ENCODE measurements at regions not wholly inside any gene's neighbourhood (a gene's known extent, or its start where the extent isn't known, plus 50 kb on each side); places are given as distances from the start of the nearest gene placed in this dataset.

DNA sequence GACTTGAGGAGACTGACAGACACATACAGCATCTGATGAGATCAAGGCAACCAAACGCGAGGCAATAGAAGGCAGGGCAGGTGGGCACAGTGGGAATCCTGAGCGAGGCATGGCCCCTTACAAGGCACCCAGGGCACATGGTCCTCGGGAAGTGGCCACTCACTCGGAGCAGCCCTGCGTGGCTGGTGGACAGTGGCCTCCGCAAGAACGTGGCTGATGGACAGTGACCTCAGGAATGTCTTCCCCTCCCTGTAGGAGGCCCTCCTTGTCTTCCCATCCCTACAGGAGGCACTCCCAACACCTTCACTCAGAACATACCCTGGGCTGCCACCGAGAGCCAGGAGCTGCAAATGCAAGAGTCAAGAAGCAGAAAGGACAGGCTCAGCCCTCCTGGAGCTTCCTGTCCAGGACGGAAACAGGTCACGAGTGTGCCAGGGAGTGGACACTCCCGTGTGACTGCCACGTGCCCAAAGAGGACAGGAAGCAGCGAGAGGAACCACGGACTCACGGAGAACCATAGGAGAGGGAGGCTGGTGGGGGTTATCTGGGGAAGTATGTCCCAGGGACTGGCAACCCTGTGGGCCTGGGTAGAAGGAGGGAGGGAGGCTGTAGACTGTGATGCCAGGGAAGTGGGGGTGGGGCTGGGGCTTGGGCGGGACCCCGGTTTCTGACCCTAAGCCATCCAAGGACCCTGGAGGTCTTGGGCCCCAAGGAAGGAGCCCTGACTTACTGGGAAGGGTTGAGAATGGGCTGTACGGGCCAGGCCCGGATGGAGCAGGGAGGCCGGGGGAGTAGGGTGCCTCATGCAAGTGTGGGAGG is 321.9 kb upstream of the IRX4 start:
- H3K9me3 ChIP-seq: no peaks in the 10 kb centered on the region
- DNase-seq (ENCODE audit: low spot score): peak; percentile 44
- no peak overlapping the region for H3K4me3 ChIP-seq
- H3K36me3 ChIP-seq: no peaks in the 10 kb centered on the region
- no peaks in the 10 kb centered on the region for H3K4me1 ChIP-seq
- TF ChIP-seq CTCF (IDR thresholded peaks at IDR 0.05): no peak
- no peak overlapping the region for H3K27ac ChIP-seq
- no peaks in the 10 kb centered on the region for H3K27me3 ChIP-seq

- H3K36me3 ChIP-seq: no peaks in the 10 kb centered on the region
- no peak for TF ChIP-seq CTCF (IDR thresholded peaks at IDR 0.05)
- no peak overlapping the region for H3K27ac ChIP-seq
- no peaks in the 10 kb centered on the region for H3K9me3 ChIP-seq
- DNase-seq (ENCODE audit: low spot score): peak; percentile 7
- H3K4me1 ChIP-seq: no peaks in the 10 kb centered on the region
- H3K27me3 ChIP-seq: no peaks in the 10 kb centered on the region
- H3K4me3 ChIP-seq: no peak overlapping the region
These were observed 321.0 kb upstream of the IRX4 start for GRCh38 chr5:2203774-2204173.

DNA sequence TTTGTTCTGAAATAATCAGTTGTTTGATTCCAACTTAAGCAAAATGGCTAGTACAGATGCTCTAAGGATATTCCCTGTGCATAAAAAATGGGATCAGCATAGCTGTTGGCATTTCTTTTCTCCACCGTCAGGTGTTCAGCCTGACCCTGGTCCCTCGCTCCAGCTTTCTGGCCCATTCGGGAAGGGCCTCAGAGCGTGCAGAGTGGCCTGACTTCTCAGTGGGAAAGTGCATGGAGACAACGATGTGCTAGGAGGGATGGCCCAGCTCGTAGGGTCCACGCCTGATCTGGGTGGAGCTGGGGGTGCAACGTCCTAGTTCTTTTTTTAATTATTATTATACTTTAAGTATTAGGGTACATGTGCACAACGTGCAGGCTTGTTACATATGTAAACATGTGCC is 319.1 kb upstream of the IRX4 start:
- Histone ChIP-seq H3K4me3 (no peak overlapping the region), H3K4me1 (no peaks in the 10 kb centered on the region), H3K27ac (no peak overlapping the region), H3K9me3 (no peaks in the 10 kb centered on the region), H3K36me3 (no peaks in the 10 kb centered on the region), H3K27me3 (no peaks in the 10 kb centered on the region)
- no peak for TF ChIP-seq CTCF (IDR thresholded peaks at IDR 0.05)
- DNase-seq (ENCODE audit: low spot score): peak; percentile 7

- Histone ChIP-seq H3K27ac (no peak overlapping the region), H3K4me3 (no peak overlapping the region), H3K36me3 (no peaks in the 10 kb centered on the region), H3K9me3 (no peaks in the 10 kb centered on the region), H3K4me1 (no peaks in the 10 kb centered on the region), H3K27me3 (no peaks in the 10 kb centered on the region)
- TF ChIP-seq CTCF (IDR thresholded peaks at IDR 0.05): no peak
- DNase-seq (ENCODE audit: low spot score): no peak
These were observed 318.7 kb upstream of the IRX4 start for GRCh38 chr5:2201421-2201820.

GRCh38 chr5:2201011-2201410 is 318.3 kb upstream of the IRX4 start:
- Histone ChIP-seq H3K4me3 (no peak overlapping the region), H3K27me3 (no peaks in the 10 kb centered on the region), H3K36me3 (no peaks in the 10 kb centered on the region), H3K4me1 (no peaks in the 10 kb centered on the region), H3K27ac (no peak overlapping the region), H3K9me3 (no peaks in the 10 kb centered on the region)
- peak; percentile 28 for DNase-seq (ENCODE audit: low spot score)
- TF ChIP-seq CTCF (IDR thresholded peaks at IDR 0.05): no peak
